ENCODE measurements at regions not wholly inside any gene's neighbourhood (a gene's known extent, or its start where the extent isn't known, plus 50 kb on each side); places are given as distances from the start of the nearest gene placed in this dataset.

DNA sequence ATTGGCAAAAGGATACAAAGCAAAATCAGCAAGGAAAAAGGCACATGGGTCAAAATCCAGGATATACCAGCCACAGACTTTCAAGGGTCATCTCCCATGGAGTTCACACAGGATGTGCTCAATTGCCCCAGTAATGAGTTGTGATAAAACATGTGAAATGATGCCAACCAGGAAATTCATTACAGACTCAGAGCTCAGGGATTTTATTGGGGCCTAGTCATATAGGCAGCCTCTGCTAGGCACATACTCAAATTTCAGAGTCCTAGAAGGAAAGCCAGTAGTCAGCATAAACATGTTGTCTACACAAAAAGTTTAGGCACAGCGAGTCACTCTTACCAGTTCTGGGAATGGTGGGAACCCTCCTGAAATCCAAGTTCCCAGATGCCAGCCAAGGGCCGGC, 64.4 kb upstream of the OSBPL8 start:
- H3K4me3 Mint-ChIP-seq = no peak overlapping the region
- H3K27ac Mint-ChIP-seq = no peak overlapping the region
- no peaks in the 10 kb centered on the region for H3K36me3 Mint-ChIP-seq
- TF ChIP-seq, protein P1, sequence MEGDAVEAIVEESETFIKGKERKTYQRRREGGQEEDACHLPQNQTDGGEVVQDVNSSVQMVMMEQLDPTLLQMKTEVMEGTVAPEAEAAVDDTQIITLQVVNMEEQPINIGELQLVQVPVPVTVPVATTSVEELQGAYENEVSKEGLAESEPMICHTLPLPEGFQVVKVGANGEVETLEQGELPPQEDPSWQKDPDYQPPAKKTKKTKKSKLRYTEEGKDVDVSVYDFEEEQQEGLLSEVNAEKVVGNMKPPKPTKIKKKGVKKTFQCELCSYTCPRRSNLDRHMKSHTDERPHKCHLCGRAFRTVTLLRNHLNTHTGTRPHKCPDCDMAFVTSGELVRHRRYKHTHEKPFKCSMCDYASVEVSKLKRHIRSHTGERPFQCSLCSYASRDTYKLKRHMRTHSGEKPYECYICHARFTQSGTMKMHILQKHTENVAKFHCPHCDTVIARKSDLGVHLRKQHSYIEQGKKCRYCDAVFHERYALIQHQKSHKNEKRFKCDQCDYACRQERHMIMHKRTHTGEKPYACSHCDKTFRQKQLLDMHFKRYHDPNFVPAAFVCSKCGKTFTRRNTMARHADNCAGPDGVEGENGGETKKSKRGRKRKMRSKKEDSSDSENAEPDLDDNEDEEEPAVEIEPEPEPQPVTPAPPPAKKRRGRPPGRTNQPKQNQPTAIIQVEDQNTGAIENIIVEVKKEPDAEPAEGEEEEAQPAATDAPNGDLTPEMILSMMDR (conservative IDR thresholded peaks at IDR 0.05) = no peak
- no peaks in the 10 kb centered on the region for H3K9me3 Mint-ChIP-seq
- DNase-seq (ENCODE audit: extremely low spot score, unreplicated experiment) = no peak
- no peaks in the 10 kb centered on the region for H3K27me3 Mint-ChIP-seq
- peaks cover 6% of the 10 kb centered on the region for H3K4me1 Mint-ChIP-seq (ENCODE audit: unreplicated experiment)

- DNase-seq (ENCODE audit: extremely low spot score, unreplicated experiment) = no peak
- H3K4me3 Mint-ChIP-seq = no peak overlapping the region
- H3K4me1 Mint-ChIP-seq (ENCODE audit: unreplicated experiment) = no peaks in the 10 kb centered on the region
- TF ChIP-seq, protein P1 (conservative IDR thresholded peaks at IDR 0.05) = no peak
- H3K27me3 Mint-ChIP-seq = no peaks in the 10 kb centered on the region
- no peaks in the 10 kb centered on the region for H3K9me3 Mint-ChIP-seq
- no peak overlapping the region for H3K27ac Mint-ChIP-seq
- no peaks in the 10 kb centered on the region for H3K36me3 Mint-ChIP-seq
Observed at GRCh38 chr12:76627346-76628135, 68.0 kb upstream of the OSBPL8 start.

- Mint-ChIP-seq H3K27me3 (no peaks in the 10 kb centered on the region), H3K27ac (no peak overlapping the region), H3K4me1 (ENCODE audit: unreplicated experiment) (peaks cover 6% of the 10 kb centered on the region), H3K36me3 (no peaks in the 10 kb centered on the region), H3K4me3 (no peak overlapping the region), H3K9me3 (no peaks in the 10 kb centered on the region)
- no peak for DNase-seq (ENCODE audit: extremely low spot score, unreplicated experiment)
- TF ChIP-seq, protein P1 (conservative IDR thresholded peaks at IDR 0.05) = no peak
Observed at GRCh38 chr12:76628745-76629144, 69.2 kb upstream of the OSBPL8 start.

GRCh38 chr12:76631741-76632140, 72.2 kb upstream of the OSBPL8 start:
- TF ChIP-seq, protein P1 (conservative IDR thresholded peaks at IDR 0.05) = no peak
- peaks cover 17% of the 10 kb centered on the region for H3K4me1 Mint-ChIP-seq (ENCODE audit: unreplicated experiment)
- no peaks in the 10 kb centered on the region for H3K36me3 Mint-ChIP-seq
- H3K9me3 Mint-ChIP-seq = no peaks in the 10 kb centered on the region
- DNase-seq (ENCODE audit: extremely low spot score, unreplicated experiment) = no peak
- no peak overlapping the region for H3K4me3 Mint-ChIP-seq
- H3K27ac Mint-ChIP-seq = no peak overlapping the region
- H3K27me3 Mint-ChIP-seq = no peaks in the 10 kb centered on the region

DNA sequence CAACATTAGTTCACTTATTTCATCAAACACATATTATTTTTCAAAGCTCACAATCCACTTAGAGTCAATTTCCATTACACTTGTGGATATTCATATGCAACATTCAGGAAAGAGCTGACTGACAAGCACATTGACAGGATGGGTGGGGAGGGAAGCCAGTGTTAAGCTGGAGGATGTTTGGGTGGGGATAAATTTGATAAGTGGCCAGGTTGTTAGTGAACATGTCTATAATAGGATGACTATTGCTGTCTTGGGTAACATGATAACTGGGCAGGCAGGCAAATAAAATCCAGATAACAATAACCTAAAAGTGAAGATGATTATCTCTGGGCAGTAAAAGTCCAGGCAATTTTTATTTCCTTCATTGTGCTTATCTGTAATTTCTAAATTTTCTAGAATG, 73.8 kb upstream of the OSBPL8 start:
- no peaks in the 10 kb centered on the region for H3K36me3 Mint-ChIP-seq
- no peaks in the 10 kb centered on the region for H3K9me3 Mint-ChIP-seq
- H3K4me3 Mint-ChIP-seq = no peak overlapping the region
- DNase-seq (ENCODE audit: extremely low spot score, unreplicated experiment) = no peak
- TF ChIP-seq, protein P1 (conservative IDR thresholded peaks at IDR 0.05) = no peak
- H3K27ac Mint-ChIP-seq = no peak overlapping the region
- H3K27me3 Mint-ChIP-seq = no peaks in the 10 kb centered on the region
- H3K4me1 Mint-ChIP-seq (ENCODE audit: unreplicated experiment) = peaks cover 17% of the 10 kb centered on the region

All from type B pancreatic cell (in vitro differentiated cells).